Stimulated activated CD4-positive, alpha-beta T cell treated with anti-CD3 and anti-CD28 coated beads, TNF-alpha, amount 100 ng/mL, for 1 hour (primary cell): ENCODE measurements at regions not wholly inside any gene's neighbourhood (a gene's known extent, or its start where the extent isn't known, plus 50 kb on each side); places are given as distances from the start of the nearest gene placed in this dataset.

Experiments
- DNase-seq, 3 donors: peaks; one replicate each; pipeline ENCODE4 v3.0.0-alpha.2; 2020; ENCODE audit warnings: low read depth in 3 of 3, low spot score in 1 of 3

- DNase-seq: no peak
These were observed 201.7 kb downstream of the GADD45G start for GRCh38 chr9:89806371-89807100.

- DNase-seq: no peak
These were observed 202.2 kb downstream of the GADD45G start for GRCh38 chr9:89807101-89807395.

- no peak for DNase-seq
These were observed 202.9 kb downstream of the GADD45G start for GRCh38 chr9:89807682-89808075.

- no peak for DNase-seq
These were observed 203.4 kb downstream of the GADD45G start for GRCh38 chr9:89808076-89808755.

DNA sequence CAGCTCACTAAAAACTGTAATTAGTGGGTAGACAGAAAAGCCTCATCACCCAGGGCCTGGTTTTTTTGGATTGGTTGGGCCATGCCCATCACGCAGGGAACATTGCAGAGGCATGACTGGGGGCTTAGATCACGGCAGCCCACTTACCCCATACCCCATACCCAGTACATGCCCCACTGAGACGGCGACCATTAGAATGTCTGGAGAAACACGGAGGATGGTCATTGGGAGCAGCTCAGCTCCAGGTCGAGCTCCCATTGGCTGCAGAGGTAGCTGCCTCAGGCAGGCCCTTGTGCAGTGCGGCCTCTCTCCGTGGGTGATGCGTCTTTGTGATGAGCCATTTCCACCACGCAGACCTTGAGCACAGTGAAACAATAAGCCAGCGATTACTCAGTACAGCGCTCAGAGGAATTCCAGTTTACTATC, 204.0 kb downstream of the GADD45G start:
- no peak for DNase-seq

DNA sequence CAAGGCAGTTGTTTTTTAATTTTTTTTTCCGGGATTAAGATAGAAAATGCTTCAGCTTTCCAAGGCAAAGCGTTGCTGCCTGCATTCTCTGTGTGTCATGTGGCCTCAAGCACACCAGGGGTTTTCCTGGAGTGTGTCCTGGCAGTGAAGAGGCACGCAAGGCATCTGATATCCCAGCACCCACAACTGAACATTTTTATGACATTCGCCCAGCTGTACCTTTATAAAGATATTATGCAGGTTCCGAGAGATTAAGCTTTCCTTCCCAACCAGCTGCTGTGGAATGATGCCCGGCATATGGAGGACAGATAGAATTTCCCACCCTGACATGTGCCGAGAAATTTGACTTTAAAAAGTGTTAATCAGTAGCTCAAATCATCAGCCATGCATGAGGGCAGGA, 205.6 kb downstream of the GADD45G start:
- DNase-seq: no peak

DNA sequence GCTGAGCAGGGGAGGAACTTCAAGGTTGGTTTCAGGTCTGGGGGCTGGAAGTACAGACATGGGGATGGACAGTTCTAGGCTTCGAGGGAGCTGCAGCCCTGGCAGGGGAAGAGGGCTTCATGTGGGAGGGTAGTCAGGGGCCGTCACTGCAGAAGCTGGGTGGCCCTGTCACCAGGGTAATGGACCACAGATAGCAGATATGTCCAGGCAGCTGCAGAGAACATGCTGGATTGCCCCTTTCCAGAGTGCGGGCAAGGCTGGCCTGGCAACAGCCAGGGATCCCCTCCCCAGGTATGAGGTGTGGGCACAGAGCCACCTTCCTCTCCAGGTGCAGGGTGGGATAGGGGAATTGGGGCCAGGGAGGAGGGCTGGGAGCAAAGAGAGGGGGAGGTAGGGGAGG, 206.5 kb downstream of the GADD45G start:
- no peak for DNase-seq

- DNase-seq: no peak
These were observed 207.2 kb downstream of the GADD45G start for GRCh38 chr9:89811886-89812450.

DNA sequence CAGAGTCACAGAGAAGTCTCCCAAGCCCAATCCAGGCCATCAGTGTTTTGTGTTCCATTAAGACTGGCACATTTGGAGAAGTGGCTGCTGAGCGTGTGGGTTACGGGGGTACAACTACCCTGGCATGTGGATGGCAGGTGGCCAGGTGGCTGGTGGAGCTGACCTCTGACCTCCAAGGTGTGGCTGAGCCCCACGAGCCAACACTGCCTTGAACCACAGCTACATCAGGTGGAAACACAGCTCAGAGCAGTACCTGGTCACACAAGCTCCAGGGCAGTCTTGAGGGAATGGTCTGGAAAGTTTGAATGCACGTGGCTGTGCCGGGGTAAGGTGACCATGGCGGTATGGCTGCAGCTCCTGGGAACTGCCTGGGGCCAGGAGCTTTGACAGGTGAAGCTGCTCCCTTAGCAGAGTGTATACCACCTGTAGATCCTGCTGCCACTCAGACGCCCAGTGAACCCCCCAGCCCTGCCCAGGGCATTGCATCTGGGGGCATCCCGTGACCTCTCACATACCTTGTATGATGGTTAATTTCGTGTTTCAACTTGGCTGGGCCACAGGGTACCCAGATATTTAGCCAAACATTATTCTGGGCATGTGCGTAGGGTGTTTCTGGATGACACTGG, 207.9 kb downstream of the GADD45G start:
- DNase-seq: no peak

DNA sequence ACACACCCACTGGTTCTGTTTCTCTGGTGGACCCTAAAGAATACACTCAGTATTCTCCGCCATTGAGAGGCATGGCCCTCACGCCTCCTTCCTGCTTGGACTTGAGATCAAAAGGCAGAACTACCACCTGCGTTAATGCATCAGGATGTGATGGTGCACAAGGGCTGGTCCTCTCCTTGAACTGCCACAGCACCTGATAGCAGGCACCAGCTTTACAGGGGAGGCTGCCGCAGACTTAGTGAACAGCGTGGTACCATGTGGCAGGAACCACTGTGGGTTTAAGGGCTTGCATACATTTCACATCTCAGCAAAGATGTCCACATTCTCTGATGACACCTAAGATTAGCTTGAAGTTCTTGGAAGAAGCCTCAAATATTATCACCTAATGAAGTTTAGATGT, 208.7 kb downstream of the GADD45G start:
- no peak for DNase-seq

- no peak for DNase-seq
These were observed 209.7 kb downstream of the GADD45G start for GRCh38 chr9:89814340-89815040.

- DNase-seq: no peak
These were observed 210.5 kb downstream of the GADD45G start for GRCh38 chr9:89815061-89815902.

GRCh38 chr9:89815903-89816573, 211.2 kb downstream of the GADD45G start:
- no peak for DNase-seq

GRCh38 chr9:89817151-89817950, 212.5 kb downstream of the GADD45G start:
- no peak for DNase-seq

GRCh38 chr9:89820337-89820736, 215.5 kb downstream of the GADD45G start:
- DNase-seq: no peak

- DNase-seq: no peak
These were observed 216.3 kb downstream of the GADD45G start for GRCh38 chr9:89821081-89821480.

- no peak for DNase-seq
These were observed 218.2 kb downstream of the GADD45G start for GRCh38 chr9:89822996-89823395.

GRCh38 chr9:89825669-89826068, 220.9 kb downstream of the GADD45G start:
- no peak for DNase-seq

DNA sequence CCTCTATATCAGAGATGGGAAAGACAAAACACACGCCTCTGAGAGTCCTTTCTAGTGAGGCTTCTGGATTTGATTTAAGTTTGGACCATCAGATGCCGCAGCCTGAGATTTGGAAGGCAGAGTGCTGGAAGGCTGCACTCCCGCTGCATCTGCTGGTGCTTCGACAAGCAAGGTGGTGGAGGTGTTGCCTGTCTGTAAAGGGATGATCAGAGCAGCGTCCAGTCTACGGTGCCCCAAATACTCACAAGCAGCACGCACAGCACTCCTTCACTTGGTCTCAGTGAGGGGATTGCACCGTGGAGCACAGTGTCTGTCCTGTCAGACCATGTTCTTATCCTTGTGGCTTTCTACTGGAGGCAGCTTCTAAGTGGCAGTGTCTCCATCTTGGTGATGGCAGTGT, 221.4 kb downstream of the GADD45G start:
- DNase-seq: no peak
